CD4-positive, CD25-positive, alpha-beta regulatory T cell (primary cell): ENCODE measurements at regions not wholly inside any gene's neighbourhood (a gene's known extent, or its start where the extent isn't known, plus 50 kb on each side); places are given as distances from the start of the nearest gene placed in this dataset.

ENCODE experiments used
- ATAC-seq, 2 donors: fragments of 150-1000 bp; cut with Tn5 transposase; one replicate each; pipeline ENCODE4 v1.10.0; 2021; ENCODE audit warnings: low read depth in 2 of 2, moderate number of reproducible peaks in 2 of 2, moderate library complexity in 1 of 2
- DNase-seq, 3 donors: peaks; one replicate each; pipeline versions ENCODE4 v3.0.0 to v3.0.0-alpha.2; 2012 to 2022; ENCODE audit warnings: mixed read lengths in 1 of 3
- H3K27ac ChIP-seq: one replicate; pipeline ENCODE4 v1.7.0; 2013; ENCODE audit warnings: mild to moderate bottlenecking, low read length; ENCODE audit not compliant: insufficient read depth, poor library complexity, severe bottlenecking
- H3K27me3 ChIP-seq: one replicate; pipeline ENCODE4 v1.7.0; 2013; ENCODE audit warnings: low read length; ENCODE audit not compliant: control insufficient read depth, insufficient read depth
- H3K36me3 ChIP-seq: one replicate; pipeline ENCODE4 v1.7.0; 2013; ENCODE audit warnings: mild to moderate bottlenecking, low read length, moderate library complexity; ENCODE audit not compliant: control insufficient read depth, insufficient read depth
- H3K4me1 ChIP-seq: 2 replicates; pipeline ENCODE4 v1.7.0; 2013; ENCODE audit warnings: mild to moderate bottlenecking, low read length; ENCODE audit not compliant: insufficient read depth, control insufficient read depth, poor library complexity, severe bottlenecking
- H3K4me3 ChIP-seq: one replicate; pipeline ENCODE4 v1.7.0; 2013; ENCODE audit warnings: low read depth, mild to moderate bottlenecking, low read length, moderate library complexity
- H3K9me3 ChIP-seq, 2 experiments: 1 replicate in 1 of 2; 2 replicates in 1 of 2; pipeline ENCODE4 v1.7.0; 2013; ENCODE audit warnings: low read length in 2 of 2, mild to moderate bottlenecking in 1 of 2, moderate library complexity in 1 of 2; ENCODE audit not compliant: control insufficient read depth in 2 of 2
- H3K27ac Mint-ChIP-seq, 3 donors: one replicate each; pipeline ENCODE4 v1.8.0; 2020 to 2022; ENCODE audit warnings: mild to moderate bottlenecking in 3 of 3, mixed read lengths in 3 of 3, moderate library complexity in 2 of 3
- H3K27me3 Mint-ChIP-seq: one replicate; pipeline ENCODE4 v1.8.0; 2022; ENCODE audit warnings: mild to moderate bottlenecking, mixed read lengths
- H3K36me3 Mint-ChIP-seq: one replicate; pipeline ENCODE4 v1.8.0; 2020; ENCODE audit warnings: mixed read lengths
- H3K4me1 Mint-ChIP-seq, 4 donors: one replicate each; pipeline ENCODE4 v1.8.0; 2020 to 2022; ENCODE audit warnings: mixed read lengths in 4 of 4, mild to moderate bottlenecking in 1 of 4
- H3K4me3 Mint-ChIP-seq, 4 donors: one replicate each; pipeline ENCODE4 v1.8.0; 2020 to 2022; ENCODE audit warnings: mild to moderate bottlenecking in 4 of 4, mixed read lengths in 4 of 4, moderate library complexity in 3 of 4
- H3K9me3 Mint-ChIP-seq, 7 donors: one replicate each; pipeline ENCODE4 v1.8.0; 2020 to 2022; ENCODE audit warnings: mixed read lengths in 7 of 7, mild to moderate bottlenecking in 3 of 7, moderate library complexity in 2 of 7

DNA sequence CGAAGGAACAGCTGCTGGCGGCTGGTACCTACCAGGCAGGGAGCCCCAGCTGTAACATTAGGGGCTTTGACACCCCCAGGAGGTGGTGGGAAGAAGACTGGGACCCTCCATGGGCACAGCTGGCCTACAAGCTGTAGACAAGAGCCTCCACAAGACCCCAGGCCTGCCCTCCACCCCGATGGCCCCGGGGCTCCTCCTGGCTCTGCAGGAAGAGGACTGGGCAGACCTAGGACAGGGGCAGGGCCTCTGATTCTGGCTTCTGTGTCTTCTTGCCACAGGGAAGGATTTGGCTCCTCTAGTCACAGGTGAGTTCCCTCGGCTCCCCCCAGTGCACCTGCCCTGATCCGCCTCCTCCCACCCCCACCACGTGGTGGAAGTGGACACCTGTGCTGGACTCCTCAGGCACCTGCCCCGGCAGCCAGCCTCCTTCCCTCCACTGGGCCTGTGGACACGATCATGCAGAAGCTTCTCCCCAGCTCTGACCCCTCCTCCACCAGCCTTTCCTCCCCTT is 53.4 kb upstream of the ODC1 start:
- ATAC-seq, result no peak
- peaks cover 9% of the 10 kb centered on the region for H3K27me3 Mint-ChIP-seq
- peak overlapping the region in 2 of 3 donors; percentile 71 to 74 for H3K27ac Mint-ChIP-seq
- H3K27ac ChIP-seq, result no peak overlapping the region
- no peaks in the 10 kb centered on the region for H3K36me3 Mint-ChIP-seq
- H3K4me1 Mint-ChIP-seq, result peaks cover 0 to 17% (median 10%) of the 10 kb centered on the region in 4 donors
- H3K9me3 ChIP-seq, result no peaks in the 10 kb centered on the region
- H3K4me3 Mint-ChIP-seq, result peak overlapping the region in 1 of 4 donors; percentile 38
- H3K4me1 ChIP-seq, result peaks cover 10% of the 10 kb centered on the region
- no peak overlapping the region for H3K4me3 ChIP-seq
- H3K36me3 ChIP-seq, result no peaks in the 10 kb centered on the region
- peaks cover 0 to 2% (median 0%) of the 10 kb centered on the region in 7 donors for H3K9me3 Mint-ChIP-seq
- H3K27me3 ChIP-seq, result no peaks in the 10 kb centered on the region
- DNase-seq, result no peak

DNA sequence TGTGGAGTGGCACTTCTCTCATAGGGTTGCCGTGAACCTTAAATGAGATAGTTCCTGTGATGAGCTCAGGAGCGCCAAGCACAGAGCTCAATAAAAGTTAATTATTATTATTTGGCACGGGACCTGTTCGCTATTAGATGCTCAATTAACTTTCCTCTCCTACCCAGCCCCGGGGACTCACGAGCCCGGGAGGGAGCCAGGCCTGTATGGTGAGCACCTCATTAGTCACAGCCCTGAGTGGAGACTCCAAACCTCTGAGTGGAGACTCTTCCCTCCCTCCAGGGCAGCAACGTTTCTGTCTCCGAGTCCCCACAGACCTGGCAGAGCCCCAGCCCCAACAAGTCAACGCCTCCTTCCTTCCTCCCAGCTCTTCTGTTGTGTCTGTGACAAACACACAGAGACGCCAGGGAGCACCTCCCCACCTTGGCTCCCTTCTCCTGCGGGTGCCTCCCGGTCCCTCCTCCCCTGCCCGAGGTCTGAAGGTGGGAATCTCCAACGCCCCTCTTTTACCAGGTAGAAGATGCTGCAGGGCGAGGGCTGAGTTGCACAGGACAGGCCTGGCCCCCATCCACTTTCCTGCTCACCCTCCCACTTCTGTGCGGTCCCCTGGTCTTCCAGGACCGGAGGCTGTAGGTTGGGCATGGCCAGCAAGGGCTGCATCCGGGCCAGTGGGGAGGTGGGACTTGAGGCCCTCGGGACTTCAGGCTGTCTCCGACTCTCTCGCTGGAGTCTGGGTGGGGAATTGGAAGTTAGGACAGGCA is 52.7 kb upstream of the ODC1 start:
- no peaks in the 10 kb centered on the region for H3K36me3 Mint-ChIP-seq
- H3K4me1 ChIP-seq, result peaks cover 10% of the 10 kb centered on the region
- no peak for ATAC-seq
- peaks cover 0 to 23% (median 10%) of the 10 kb centered on the region in 4 donors for H3K4me1 Mint-ChIP-seq
- H3K27ac ChIP-seq, result no peak overlapping the region
- H3K4me3 ChIP-seq, result no peak overlapping the region
- H3K9me3 Mint-ChIP-seq, result peaks cover 0 to 2% (median 0%) of the 10 kb centered on the region in 7 donors
- no peaks in the 10 kb centered on the region for H3K9me3 ChIP-seq
- H3K36me3 ChIP-seq, result no peaks in the 10 kb centered on the region
- no peak overlapping the region for H3K27ac Mint-ChIP-seq
- H3K4me3 Mint-ChIP-seq, result peak overlapping the region in 1 of 4 donors; percentile 38
- H3K27me3 ChIP-seq, result no peaks in the 10 kb centered on the region
- no peak for DNase-seq
- peaks cover 13% of the 10 kb centered on the region for H3K27me3 Mint-ChIP-seq

DNA sequence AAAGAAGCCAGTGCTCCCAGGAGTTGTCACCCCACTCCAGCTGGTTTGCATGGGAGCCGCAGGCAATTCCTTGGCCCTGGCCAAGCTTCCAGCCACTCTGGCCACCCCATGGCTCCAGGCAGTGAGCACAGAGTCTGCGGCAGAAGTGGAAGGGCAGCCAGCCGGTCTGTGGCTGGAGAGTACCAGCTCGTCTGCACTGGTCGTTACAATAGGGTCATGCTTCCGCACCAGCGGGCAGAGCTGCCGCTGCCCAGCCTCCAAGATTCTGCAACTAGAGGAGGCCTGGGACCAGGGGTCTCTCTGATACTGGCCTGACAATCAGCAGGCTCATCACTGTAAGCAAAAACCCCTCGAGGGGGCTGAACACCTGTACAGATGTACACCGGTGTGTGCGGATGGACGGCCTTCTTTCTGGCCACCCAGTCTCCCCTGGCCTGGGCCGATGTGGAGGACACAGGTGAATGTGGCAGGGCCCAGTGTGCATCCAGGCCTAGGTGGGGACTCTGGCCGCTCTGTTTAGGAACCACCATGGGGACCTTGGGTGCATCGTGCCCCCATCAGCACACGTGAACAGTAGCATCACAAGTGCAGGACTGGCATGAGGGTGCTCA is 51.9 kb upstream of the ODC1 start:
- Histone ChIP-seq H3K27me3 (no peaks in the 10 kb centered on the region), H3K4me1 (peaks cover 13% of the 10 kb centered on the region), H3K27ac (no peak overlapping the region), H3K9me3 (no peaks in the 10 kb centered on the region), H3K36me3 (no peaks in the 10 kb centered on the region), H3K4me3 (no peak overlapping the region)
- peaks cover 0 to 2% (median 0%) of the 10 kb centered on the region in 7 donors for H3K9me3 Mint-ChIP-seq
- no peak for DNase-seq
- H3K36me3 Mint-ChIP-seq, result no peaks in the 10 kb centered on the region
- H3K4me1 Mint-ChIP-seq, result peaks cover 0 to 31% (median 13%) of the 10 kb centered on the region in 4 donors
- peaks cover 17% of the 10 kb centered on the region for H3K27me3 Mint-ChIP-seq
- H3K4me3 Mint-ChIP-seq, result no peak overlapping the region
- ATAC-seq, result no peak
- H3K27ac Mint-ChIP-seq, result peak overlapping the region in 2 of 3 donors; percentile 32

DNA sequence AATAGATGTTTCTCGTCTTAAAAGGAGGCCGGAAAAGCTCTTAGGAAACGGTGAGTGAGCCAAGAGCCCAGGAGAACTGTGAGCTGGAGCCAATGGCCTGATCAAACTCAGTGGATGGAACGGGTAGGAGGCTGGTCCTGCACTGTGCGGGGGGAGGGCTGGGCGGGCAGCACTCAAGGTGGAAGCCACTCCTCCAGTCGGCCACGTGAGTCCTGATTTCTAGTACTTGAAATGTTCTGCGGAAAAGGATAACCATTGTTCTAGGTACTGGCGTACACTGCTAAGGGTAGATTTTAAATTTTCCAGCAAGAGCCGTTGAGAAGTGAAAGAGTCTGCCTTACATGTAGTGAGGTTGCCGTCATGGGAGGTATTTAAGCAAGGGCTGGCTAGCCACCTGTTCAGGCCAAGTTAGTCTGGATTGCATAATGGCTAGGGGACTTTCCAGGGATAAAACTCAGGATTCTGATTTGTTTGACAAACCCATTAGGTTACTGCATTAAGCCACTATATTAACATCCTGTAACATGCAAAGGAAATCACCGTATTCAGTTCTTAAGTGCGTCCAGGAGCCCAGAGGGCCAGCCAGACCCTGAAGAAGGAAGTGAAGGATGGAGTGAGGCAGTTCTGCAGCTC is 51.3 kb upstream of the ODC1 start:
- Mint-ChIP-seq H3K36me3 (no peaks in the 10 kb centered on the region), H3K27me3 (peaks cover 17% of the 10 kb centered on the region), H3K4me3 (no peak overlapping the region), H3K27ac (peak overlapping the region in 2 of 3 donors; percentile 32 to 76), H3K4me1 (peaks cover 0 to 32% (median 15%) of the 10 kb centered on the region in 4 donors), H3K9me3 (peaks cover 0 to 2% (median 0%) of the 10 kb centered on the region in 7 donors)
- peaks cover 20% of the 10 kb centered on the region for H3K4me1 ChIP-seq
- no peak overlapping the region for H3K27ac ChIP-seq
- no peaks in the 10 kb centered on the region for H3K9me3 ChIP-seq
- no peak overlapping the region for H3K4me3 ChIP-seq
- ATAC-seq, result no peak
- no peaks in the 10 kb centered on the region for H3K36me3 ChIP-seq
- no peaks in the 10 kb centered on the region for H3K27me3 ChIP-seq
- no peak for DNase-seq

DNA sequence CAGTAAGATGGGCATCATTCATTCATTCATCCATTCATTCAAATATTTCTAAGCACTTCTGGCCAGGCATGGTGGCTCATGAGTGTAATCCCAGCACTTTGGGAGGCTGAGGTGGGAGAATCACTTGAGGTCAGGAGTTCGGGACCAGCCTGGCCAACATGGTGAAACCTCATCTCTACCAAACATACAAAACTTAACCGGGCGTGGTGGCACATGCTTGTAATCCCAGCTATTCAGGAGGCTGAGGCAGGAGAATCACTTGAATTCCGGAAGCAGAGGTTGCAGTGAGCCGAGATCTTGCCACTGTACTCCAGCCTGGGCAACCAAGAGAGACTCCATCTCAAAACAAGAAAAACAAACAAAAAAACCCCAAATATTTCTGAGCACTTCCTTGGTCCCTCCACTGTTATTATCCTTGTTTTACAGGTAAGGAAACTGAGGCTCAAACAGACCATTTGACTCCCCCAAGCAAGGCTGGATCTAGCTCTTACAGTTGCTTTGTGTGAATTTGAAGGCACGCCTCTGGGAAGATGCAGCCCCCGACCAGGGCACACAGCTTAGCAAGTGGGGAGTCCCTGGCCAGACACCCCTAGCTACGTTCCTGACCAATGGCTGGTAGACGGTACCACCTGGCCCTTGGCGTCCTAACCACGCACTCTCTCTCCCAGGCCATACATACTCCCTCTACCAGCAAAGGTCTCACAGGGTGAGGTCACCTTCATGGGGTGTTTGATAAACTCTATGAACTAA is 50.6 kb upstream of the ODC1 start:
- peak overlapping the region in 1 of 4 donors; percentile 54 for H3K4me3 Mint-ChIP-seq
- H3K27me3 Mint-ChIP-seq, result peaks cover 17% of the 10 kb centered on the region
- DNase-seq, result no peak

More for the DNA sequence above, 50.6 kb upstream of the ODC1 start:
- Mint-ChIP-seq H3K36me3 (no peaks in the 10 kb centered on the region), H3K27ac (peak overlapping the region in 2 of 3 donors; percentile 76 to 91), H3K9me3 (peaks cover 0 to 2% (median 0%) of the 10 kb centered on the region in 7 donors), H3K4me1 (peaks cover 0 to 39% (median 18%) of the 10 kb centered on the region in 4 donors)
- no peak overlapping the region for H3K4me3 ChIP-seq
- no peaks in the 10 kb centered on the region for H3K36me3 ChIP-seq
- ATAC-seq, result no peak
- H3K27ac ChIP-seq, result no peak overlapping the region
- no peaks in the 10 kb centered on the region for H3K9me3 ChIP-seq
- H3K27me3 ChIP-seq, result no peaks in the 10 kb centered on the region
- H3K4me1 ChIP-seq, result peaks cover 26% of the 10 kb centered on the region
